ENCODE measurements at regions not wholly inside any gene's neighbourhood (a gene's known extent, or its start where the extent isn't known, plus 50 kb on each side); places are given as distances from the start of the nearest gene placed in this dataset.
"Not testable (repeated sequence)": the region's sequence is repeated elsewhere in the genome, so short reads cannot be mapped to it uniquely, and the experiment has no call there.

DNA sequence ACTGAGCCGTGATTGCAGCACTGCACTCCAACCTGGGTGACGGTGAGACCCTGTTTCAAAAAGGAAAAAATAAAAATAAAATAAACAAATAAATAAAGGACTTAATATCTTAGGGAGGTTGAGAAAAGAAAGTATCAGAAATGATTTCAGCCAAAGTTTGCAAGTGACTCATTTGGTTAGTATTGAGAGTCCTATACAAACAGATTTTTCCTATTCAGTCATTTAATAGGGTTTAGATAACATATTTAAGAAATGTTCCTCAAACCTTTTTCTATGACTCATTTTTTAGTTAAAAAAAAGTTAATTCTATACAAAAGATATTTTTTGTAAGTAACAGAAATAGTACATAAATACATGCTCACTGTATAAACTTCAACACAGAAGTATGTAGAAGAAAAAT is 235.1 kb downstream of the GJA1 start:
- Mint-ChIP-seq H3K27me3 (ENCODE audit: unreplicated experiment) (no peaks in the 10 kb centered on the region), H3K27ac (ENCODE audit: unreplicated experiment) (no peak overlapping the region), H3K4me1 (ENCODE audit: low read depth, unreplicated experiment) (no peaks in the 10 kb centered on the region), H3K36me3 (ENCODE audit: unreplicated experiment) (no peaks in the 10 kb centered on the region), H3K4me3 (ENCODE audit: unreplicated experiment) (no peak overlapping the region), H3K9me3 (ENCODE audit: unreplicated experiment) (no peaks in the 10 kb centered on the region)
- DNase-seq = no peak
- TF ChIP-seq, protein P1, sequence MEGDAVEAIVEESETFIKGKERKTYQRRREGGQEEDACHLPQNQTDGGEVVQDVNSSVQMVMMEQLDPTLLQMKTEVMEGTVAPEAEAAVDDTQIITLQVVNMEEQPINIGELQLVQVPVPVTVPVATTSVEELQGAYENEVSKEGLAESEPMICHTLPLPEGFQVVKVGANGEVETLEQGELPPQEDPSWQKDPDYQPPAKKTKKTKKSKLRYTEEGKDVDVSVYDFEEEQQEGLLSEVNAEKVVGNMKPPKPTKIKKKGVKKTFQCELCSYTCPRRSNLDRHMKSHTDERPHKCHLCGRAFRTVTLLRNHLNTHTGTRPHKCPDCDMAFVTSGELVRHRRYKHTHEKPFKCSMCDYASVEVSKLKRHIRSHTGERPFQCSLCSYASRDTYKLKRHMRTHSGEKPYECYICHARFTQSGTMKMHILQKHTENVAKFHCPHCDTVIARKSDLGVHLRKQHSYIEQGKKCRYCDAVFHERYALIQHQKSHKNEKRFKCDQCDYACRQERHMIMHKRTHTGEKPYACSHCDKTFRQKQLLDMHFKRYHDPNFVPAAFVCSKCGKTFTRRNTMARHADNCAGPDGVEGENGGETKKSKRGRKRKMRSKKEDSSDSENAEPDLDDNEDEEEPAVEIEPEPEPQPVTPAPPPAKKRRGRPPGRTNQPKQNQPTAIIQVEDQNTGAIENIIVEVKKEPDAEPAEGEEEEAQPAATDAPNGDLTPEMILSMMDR (IDR thresholded peaks at IDR 0.05; ENCODE audit: partially characterized antibody, unreplicated experiment) = no peak

DNA sequence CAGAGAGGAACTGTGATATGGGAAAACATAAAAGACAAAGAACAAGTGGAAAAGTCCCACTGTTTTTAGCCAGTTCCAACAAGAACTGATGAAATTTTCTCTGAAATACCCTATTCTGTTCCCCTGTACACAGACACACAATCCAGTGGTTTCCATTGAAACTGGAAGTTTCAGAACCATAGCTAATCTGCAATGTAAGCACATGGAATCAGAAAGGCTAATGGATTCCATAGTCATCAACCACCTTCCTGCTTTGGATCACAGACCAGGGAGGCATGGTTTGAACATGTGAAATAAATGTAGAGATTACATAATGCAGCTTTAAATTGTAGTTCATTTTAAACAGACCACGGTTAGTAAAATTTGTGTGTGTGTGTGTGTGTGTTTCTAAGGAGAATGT is 242.1 kb downstream of the GJA1 start:
- H3K4me3 Mint-ChIP-seq (ENCODE audit: unreplicated experiment) = no peak overlapping the region
- TF ChIP-seq, protein P1 (IDR thresholded peaks at IDR 0.05; ENCODE audit: partially characterized antibody, unreplicated experiment) = no peak
- no peaks in the 10 kb centered on the region for H3K36me3 Mint-ChIP-seq (ENCODE audit: unreplicated experiment)
- DNase-seq = no peak
- peaks cover 1% of the 10 kb centered on the region for H3K9me3 Mint-ChIP-seq (ENCODE audit: unreplicated experiment)
- H3K27me3 Mint-ChIP-seq (ENCODE audit: unreplicated experiment) = no peaks in the 10 kb centered on the region
- H3K27ac Mint-ChIP-seq (ENCODE audit: unreplicated experiment) = no peak overlapping the region
- no peaks in the 10 kb centered on the region for H3K4me1 Mint-ChIP-seq (ENCODE audit: low read depth, unreplicated experiment)

DNA sequence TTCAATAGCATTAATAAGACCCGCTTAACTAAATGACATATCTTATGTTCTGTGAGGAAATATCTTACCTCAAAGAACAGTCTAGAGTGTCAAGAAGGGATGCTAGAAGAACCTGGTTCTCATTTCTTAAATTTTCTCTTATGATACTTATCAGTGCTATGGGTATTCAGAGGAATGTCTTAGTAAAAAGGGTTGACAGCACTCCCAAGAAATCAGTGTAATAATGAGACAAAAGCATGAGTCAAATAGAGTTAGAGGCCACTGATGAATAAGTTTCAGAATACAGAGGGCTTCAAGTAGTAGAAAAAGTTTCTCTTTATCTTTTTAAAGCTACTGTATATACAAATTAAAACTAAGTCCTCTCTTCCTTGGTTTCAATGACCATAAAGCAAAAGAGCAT is 242.8 kb downstream of the GJA1 start:
- Mint-ChIP-seq H3K27ac (ENCODE audit: unreplicated experiment) (no peak overlapping the region), H3K9me3 (ENCODE audit: unreplicated experiment) (peaks cover 1% of the 10 kb centered on the region), H3K36me3 (ENCODE audit: unreplicated experiment) (peaks cover 2% of the 10 kb centered on the region), H3K4me3 (ENCODE audit: unreplicated experiment) (no peak overlapping the region), H3K4me1 (ENCODE audit: low read depth, unreplicated experiment) (no peaks in the 10 kb centered on the region), H3K27me3 (ENCODE audit: unreplicated experiment) (no peaks in the 10 kb centered on the region)
- no peak for DNase-seq
- TF ChIP-seq, protein P1 (IDR thresholded peaks at IDR 0.05; ENCODE audit: partially characterized antibody, unreplicated experiment) = no peak

DNA sequence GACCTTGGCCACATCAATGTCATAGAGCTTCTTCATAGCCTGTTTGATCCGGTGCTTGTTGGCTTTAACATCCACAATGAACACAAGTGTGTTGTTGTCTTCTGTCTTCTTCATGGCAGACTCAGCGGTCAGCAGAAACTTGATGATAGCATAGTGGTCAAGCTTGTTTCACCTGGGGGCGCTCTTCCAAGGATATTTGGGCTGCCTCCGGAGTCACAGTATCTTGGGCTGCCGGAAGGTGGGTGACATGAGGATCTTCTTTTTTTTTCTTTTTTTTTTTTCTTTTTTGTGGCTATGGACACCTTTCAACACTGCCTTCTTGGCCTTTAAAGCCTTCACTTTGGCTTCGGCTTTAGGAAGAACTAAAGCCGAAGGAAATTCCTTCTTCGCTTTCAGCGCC is 244.6 kb downstream of the GJA1 start:
- H3K36me3 Mint-ChIP-seq (ENCODE audit: unreplicated experiment) = peaks cover 4% of the 10 kb centered on the region
- TF ChIP-seq, protein P1 (IDR thresholded peaks at IDR 0.05; ENCODE audit: partially characterized antibody, unreplicated experiment) = no peak
- H3K4me3 Mint-ChIP-seq (ENCODE audit: unreplicated experiment) = no peak overlapping the region
- H3K27ac Mint-ChIP-seq (ENCODE audit: unreplicated experiment) = no peak overlapping the region
- peaks cover 1% of the 10 kb centered on the region for H3K9me3 Mint-ChIP-seq (ENCODE audit: unreplicated experiment)
- peaks cover 5% of the 10 kb centered on the region for H3K4me1 Mint-ChIP-seq (ENCODE audit: low read depth, unreplicated experiment)
- DNase-seq = no peak
- no peaks in the 10 kb centered on the region for H3K27me3 Mint-ChIP-seq (ENCODE audit: unreplicated experiment)

DNA sequence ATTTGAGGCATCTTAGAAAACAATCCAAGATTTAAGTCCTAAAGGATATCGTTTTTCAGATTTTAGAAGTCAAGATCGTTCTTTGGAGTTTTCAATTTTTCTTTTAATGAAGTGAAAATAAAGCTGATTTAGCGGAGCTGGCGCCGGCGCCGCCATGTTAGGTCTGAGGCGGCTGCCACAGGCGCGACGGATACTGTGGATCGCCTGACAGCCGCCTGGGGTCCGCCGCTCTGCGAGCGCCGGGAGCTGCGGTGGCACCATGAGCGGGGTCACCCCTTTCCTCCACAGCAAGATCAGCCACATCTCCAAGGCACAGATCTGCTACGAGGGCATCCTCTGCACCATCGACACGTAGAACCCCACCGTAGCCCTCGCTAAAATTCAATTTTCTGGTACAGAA is 247.2 kb downstream of the GJA1 start:
- no peaks in the 10 kb centered on the region for H3K27me3 Mint-ChIP-seq (ENCODE audit: unreplicated experiment)
- TF ChIP-seq, protein P1 (IDR thresholded peaks at IDR 0.05; ENCODE audit: partially characterized antibody, unreplicated experiment) = no peak
- H3K4me3 Mint-ChIP-seq (ENCODE audit: unreplicated experiment) = no peak overlapping the region
- H3K27ac Mint-ChIP-seq (ENCODE audit: unreplicated experiment) = no peak overlapping the region
- H3K36me3 Mint-ChIP-seq (ENCODE audit: unreplicated experiment) = peaks cover 4% of the 10 kb centered on the region
- peaks cover 5% of the 10 kb centered on the region for H3K4me1 Mint-ChIP-seq (ENCODE audit: low read depth, unreplicated experiment)
- peaks cover 1% of the 10 kb centered on the region for H3K9me3 Mint-ChIP-seq (ENCODE audit: unreplicated experiment)
- no peak for DNase-seq

DNA sequence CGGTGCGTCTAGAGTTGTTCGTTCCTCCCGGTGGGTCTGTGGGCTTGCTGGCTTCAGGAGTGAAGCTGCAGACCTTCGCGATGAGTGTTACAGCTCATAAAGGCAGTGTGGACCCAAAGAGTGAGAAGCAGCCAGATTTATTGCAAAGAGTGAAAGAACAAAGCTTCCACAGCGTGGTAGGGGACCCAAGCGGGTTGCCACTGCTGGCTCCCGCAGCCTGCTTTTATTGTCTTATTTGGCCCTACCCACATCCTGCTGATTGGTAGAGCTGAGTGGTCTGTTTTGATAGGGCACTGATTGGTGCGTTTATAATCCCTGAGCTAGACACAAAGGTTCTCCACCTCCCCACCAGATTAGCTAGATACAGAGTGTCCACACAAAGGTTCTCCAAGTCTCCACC is 250.4 kb downstream of the GJA1 start:
- DNase-seq; H3K4me3 Mint-ChIP-seq (ENCODE audit: unreplicated experiment); H3K36me3 Mint-ChIP-seq (ENCODE audit: unreplicated experiment); H3K9me3 Mint-ChIP-seq (ENCODE audit: unreplicated experiment); H3K4me1 Mint-ChIP-seq (ENCODE audit: low read depth, unreplicated experiment); H3K27me3 Mint-ChIP-seq (ENCODE audit: unreplicated experiment); H3K27ac Mint-ChIP-seq (ENCODE audit: unreplicated experiment): not testable (repeated sequence)
